HFF-Myc (cell line): ENCODE measurements at regions not wholly inside any gene's neighbourhood (a gene's known extent, or its start where the extent isn't known, plus 50 kb on each side); places are given as distances from the start of the nearest gene placed in this dataset.
"Not testable (repeated sequence)": the region's sequence is repeated elsewhere in the genome, so short reads cannot be mapped to it uniquely, and the experiment has no call there.

Experiments
- DNase-seq: peaks from one replicate; pipeline ENCODE4 v3.0.0-alpha.2; 2011; ENCODE audit warnings: low read depth; ENCODE audit errors: extremely low read depth
- H3K4me3 ChIP-seq: replicated peaks from 2 replicates; pipeline ENCODE4 v1.5.1; 2011; ENCODE audit warnings: low read depth, mild to moderate bottlenecking, control low read depth, low read length
- TF ChIP-seq, protein P1 (sequence below): IDR thresholded peaks from 2 replicates; pipeline ENCODE4 v1.5.1; 2012; ENCODE audit warnings: mild to moderate bottlenecking, low read depth, low read length, control low read depth; ENCODE audit errors: missing control alignments

DNA sequence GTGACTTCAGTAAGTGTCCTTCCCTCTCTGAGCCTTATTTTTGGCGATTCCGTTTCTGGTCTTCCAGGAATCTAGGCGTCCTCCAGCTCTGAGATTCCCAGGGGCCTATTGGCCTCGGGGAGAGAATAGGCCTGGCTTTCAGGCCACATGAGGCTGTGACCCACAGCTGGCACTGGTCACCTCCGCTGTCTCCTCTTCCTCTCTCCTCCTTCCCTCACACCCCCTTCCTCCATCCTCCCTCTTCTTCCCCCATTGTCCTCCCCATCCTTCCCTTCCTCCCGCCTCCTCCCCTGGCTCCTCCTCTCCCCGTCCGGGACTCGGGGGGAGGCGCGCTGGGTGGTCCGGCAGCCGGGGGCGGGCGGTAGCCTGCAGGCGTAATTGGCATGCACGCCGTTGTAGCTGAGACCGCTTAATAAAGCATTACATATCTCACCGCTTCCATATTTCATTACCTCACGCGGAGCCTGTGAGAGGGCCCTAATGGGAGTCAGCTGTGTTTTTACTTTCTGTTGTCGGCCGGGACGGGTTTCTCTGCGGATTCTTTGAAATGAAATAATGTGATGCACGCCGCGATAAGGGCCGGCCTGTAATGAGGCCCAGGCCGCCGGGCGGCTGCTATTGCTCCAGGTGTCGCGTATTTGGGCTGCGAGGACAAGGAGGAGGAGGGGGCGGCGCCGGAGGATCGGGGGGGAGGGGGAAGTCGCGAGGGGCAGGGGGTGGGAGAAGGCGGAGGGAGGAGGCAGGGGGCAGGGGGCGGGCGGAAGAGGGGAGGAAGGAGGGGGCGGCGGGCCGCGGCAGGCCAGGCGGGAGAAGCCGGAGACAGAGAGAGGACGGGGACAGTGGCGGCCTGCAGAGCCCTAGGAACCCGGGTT lies 95.3 kb downstream of the FOXD2 start:
- peak; percentile 57 for DNase-seq
- TF ChIP-seq, protein P1, sequence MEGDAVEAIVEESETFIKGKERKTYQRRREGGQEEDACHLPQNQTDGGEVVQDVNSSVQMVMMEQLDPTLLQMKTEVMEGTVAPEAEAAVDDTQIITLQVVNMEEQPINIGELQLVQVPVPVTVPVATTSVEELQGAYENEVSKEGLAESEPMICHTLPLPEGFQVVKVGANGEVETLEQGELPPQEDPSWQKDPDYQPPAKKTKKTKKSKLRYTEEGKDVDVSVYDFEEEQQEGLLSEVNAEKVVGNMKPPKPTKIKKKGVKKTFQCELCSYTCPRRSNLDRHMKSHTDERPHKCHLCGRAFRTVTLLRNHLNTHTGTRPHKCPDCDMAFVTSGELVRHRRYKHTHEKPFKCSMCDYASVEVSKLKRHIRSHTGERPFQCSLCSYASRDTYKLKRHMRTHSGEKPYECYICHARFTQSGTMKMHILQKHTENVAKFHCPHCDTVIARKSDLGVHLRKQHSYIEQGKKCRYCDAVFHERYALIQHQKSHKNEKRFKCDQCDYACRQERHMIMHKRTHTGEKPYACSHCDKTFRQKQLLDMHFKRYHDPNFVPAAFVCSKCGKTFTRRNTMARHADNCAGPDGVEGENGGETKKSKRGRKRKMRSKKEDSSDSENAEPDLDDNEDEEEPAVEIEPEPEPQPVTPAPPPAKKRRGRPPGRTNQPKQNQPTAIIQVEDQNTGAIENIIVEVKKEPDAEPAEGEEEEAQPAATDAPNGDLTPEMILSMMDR = no peak
- H3K4me3 ChIP-seq = peak overlapping the region; percentile 25

DNA sequence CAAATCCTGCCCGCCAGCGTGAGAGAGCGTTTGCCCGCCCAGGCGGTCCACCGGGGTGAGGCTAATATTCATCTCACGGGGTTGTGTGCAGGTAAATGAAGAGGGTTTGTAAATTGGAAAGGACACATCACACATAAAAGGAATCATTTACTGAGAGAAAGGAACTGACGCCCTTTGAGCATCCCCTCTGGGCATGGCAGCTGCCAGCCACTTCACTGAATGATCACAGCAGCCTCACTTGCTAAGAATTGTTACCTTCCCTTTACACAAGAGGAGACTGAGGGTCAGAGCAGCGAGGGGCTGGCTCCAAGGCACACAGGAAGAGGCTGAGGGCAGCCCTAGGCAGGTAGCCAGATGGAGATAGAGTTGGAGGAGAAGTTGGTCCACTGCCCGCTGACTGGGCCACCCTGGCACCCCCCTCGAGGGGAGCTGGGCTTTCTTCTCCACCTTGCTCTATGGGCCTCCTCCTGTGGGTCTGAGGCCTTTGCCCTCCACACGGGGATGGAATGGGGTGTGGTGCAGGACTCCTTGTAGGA lies 96.0 kb downstream of the FOXD2 start:
- H3K4me3 ChIP-seq = no peak overlapping the region
- TF ChIP-seq, protein P1 = no peak
- no peak for DNase-seq

GRCh38 chr1:47534436-47534835 lies 96.6 kb downstream of the FOXD2 start:
- no peak for DNase-seq
- TF ChIP-seq, protein P1 = no peak

DNA sequence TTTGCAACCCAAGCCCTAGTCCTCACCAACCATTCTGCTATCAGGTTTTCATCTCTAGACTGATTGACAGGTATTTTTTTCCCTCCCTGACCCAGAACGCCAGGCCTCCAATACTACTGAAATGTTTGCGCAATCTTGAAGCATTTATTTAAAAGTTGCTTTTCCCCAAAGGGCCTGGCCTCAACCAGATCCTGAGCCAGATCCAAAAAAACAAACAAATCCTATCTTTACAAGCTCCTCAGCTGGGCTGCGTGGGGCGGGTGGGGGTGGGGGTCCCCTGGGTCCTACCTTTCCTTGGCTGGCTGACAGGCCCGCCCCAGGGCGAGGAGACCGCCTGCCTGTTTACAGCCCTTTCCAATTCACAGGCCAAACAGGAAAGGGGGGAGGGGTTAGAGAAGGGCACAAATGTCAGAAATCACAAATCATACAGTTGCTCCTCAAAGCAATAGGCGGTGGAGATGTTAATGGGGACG lies 98.8 kb downstream of the FOXD2 start:
- TF ChIP-seq, protein P1 = no peak
- no peak for DNase-seq
- no peak overlapping the region for H3K4me3 ChIP-seq

More at GRCh38 chr1:47534436-47534835, 96.6 kb downstream of the FOXD2 start:
- no peak overlapping the region for H3K4me3 ChIP-seq

GRCh38 chr1:47537268-47537667 lies 99.4 kb downstream of the FOXD2 start:
- TF ChIP-seq, protein P1 = no peak
- no peak overlapping the region for H3K4me3 ChIP-seq
- no peak for DNase-seq

GRCh38 chr1:47537966-47538365 lies 100.1 kb downstream of the FOXD2 start:
- TF ChIP-seq, protein P1 = no peak
- no peak overlapping the region for H3K4me3 ChIP-seq
- no peak for DNase-seq

DNA sequence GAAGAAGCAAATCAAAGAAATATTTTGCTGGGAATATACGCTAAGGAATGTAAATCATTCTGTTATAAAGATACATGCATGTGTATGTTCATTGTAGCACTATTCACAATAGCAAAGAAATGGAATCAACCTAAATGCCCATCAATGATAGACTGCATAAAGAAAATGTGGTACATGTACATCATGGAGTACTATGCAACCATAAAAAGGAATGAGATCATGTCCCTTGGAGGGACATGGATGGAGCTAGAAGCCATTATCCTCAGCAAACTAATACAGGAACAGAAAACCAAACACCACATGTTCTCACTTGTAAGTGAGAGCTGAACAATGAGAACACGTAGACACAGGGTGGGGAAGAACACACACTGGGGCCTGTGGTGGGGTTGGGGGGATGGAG lies 100.7 kb downstream of the FOXD2 start:
- H3K4me3 ChIP-seq, DNase-seq: not testable (repeated sequence)

- not testable (repeated sequence) for H3K4me3 ChIP-seq, DNase-seq
Measured at GRCh38 chr1:47541705-47542104, 103.9 kb downstream of the FOXD2 start.

DNA sequence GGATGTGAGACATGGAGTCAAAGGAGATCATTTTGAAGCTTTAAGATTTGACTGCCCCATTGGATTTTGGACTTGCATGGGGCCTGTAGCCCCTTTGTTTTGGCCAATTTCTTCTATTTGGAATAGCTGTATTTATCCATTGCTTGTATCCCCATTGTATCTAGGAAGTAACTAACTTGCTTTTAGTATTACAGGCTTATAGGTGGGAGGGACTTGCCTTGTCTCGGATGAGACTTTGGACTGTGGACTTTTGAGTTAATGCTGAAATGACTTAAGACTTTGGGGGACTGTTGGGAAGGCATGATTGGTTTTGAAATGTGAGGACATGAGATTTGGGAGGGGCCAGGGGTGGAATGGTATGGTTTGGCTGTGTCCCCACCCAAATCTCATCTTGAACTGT lies 105.2 kb downstream of the FOXD2 start:
- not testable (repeated sequence) for H3K4me3 ChIP-seq, DNase-seq
